CD4-positive, alpha-beta T cell treated with Interleukin-21 for 1 hour (primary cell): ENCODE measurements at regions not wholly inside any gene's neighbourhood (a gene's known extent, or its start where the extent isn't known, plus 50 kb on each side); places are given as distances from the start of the nearest gene placed in this dataset.

Experiments
- DNase-seq: peaks from one replicate; pipeline ENCODE4 v3.0.0-alpha.2; 2020

- DNase-seq, result no peak
Measured at GRCh38 chr2:216920143-216920876, 60.4 kb upstream of the TNP1 start.

GRCh38 chr2:216918088-216918680 lies 58.3 kb upstream of the TNP1 start:
- no peak for DNase-seq

GRCh38 chr2:216916956-216917650 lies 57.2 kb upstream of the TNP1 start:
- no peak for DNase-seq

GRCh38 chr2:216915557-216916150 lies 55.8 kb upstream of the TNP1 start:
- DNase-seq, result no peak

GRCh38 chr2:216914491-216914890 lies 54.6 kb upstream of the TNP1 start:
- DNase-seq, result no peak

- no peak for DNase-seq
Measured at GRCh38 chr2:216911886-216912285, 52.0 kb upstream of the TNP1 start.

GRCh38 chr2:216911008-216911407 lies 51.1 kb upstream of the TNP1 start:
- DNase-seq, result no peak

GRCh38 chr2:216909541-216910210 lies 49.8 kb upstream of the TNP1 start:
- no peak for DNase-seq
